ENCODE measurements at regions not wholly inside any gene's neighbourhood (a gene's known extent, or its start where the extent isn't known, plus 50 kb on each side); places are given as distances from the start of the nearest gene placed in this dataset.

DNA sequence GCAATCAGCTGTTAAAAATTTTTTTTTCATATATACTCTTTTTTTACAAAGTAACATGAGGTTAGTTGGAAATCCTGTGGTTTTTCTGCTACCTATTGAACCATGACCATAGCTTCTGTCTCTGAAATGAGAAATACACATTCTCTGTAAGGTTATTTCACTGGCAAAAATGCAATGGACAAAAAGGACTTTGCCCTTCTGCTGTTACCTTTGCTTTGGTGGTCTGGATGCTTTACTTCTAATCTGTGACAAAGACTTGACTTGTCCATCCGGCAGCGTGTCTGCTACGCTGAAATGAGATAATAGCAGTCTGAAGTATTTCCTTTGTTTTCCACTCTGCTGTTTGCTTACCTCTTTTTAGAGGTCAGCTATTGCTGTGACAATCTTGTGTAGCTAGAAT lies 412.8 kb downstream of the SLITRK6 start (continued):
- TF ChIP-seq, protein P1, sequence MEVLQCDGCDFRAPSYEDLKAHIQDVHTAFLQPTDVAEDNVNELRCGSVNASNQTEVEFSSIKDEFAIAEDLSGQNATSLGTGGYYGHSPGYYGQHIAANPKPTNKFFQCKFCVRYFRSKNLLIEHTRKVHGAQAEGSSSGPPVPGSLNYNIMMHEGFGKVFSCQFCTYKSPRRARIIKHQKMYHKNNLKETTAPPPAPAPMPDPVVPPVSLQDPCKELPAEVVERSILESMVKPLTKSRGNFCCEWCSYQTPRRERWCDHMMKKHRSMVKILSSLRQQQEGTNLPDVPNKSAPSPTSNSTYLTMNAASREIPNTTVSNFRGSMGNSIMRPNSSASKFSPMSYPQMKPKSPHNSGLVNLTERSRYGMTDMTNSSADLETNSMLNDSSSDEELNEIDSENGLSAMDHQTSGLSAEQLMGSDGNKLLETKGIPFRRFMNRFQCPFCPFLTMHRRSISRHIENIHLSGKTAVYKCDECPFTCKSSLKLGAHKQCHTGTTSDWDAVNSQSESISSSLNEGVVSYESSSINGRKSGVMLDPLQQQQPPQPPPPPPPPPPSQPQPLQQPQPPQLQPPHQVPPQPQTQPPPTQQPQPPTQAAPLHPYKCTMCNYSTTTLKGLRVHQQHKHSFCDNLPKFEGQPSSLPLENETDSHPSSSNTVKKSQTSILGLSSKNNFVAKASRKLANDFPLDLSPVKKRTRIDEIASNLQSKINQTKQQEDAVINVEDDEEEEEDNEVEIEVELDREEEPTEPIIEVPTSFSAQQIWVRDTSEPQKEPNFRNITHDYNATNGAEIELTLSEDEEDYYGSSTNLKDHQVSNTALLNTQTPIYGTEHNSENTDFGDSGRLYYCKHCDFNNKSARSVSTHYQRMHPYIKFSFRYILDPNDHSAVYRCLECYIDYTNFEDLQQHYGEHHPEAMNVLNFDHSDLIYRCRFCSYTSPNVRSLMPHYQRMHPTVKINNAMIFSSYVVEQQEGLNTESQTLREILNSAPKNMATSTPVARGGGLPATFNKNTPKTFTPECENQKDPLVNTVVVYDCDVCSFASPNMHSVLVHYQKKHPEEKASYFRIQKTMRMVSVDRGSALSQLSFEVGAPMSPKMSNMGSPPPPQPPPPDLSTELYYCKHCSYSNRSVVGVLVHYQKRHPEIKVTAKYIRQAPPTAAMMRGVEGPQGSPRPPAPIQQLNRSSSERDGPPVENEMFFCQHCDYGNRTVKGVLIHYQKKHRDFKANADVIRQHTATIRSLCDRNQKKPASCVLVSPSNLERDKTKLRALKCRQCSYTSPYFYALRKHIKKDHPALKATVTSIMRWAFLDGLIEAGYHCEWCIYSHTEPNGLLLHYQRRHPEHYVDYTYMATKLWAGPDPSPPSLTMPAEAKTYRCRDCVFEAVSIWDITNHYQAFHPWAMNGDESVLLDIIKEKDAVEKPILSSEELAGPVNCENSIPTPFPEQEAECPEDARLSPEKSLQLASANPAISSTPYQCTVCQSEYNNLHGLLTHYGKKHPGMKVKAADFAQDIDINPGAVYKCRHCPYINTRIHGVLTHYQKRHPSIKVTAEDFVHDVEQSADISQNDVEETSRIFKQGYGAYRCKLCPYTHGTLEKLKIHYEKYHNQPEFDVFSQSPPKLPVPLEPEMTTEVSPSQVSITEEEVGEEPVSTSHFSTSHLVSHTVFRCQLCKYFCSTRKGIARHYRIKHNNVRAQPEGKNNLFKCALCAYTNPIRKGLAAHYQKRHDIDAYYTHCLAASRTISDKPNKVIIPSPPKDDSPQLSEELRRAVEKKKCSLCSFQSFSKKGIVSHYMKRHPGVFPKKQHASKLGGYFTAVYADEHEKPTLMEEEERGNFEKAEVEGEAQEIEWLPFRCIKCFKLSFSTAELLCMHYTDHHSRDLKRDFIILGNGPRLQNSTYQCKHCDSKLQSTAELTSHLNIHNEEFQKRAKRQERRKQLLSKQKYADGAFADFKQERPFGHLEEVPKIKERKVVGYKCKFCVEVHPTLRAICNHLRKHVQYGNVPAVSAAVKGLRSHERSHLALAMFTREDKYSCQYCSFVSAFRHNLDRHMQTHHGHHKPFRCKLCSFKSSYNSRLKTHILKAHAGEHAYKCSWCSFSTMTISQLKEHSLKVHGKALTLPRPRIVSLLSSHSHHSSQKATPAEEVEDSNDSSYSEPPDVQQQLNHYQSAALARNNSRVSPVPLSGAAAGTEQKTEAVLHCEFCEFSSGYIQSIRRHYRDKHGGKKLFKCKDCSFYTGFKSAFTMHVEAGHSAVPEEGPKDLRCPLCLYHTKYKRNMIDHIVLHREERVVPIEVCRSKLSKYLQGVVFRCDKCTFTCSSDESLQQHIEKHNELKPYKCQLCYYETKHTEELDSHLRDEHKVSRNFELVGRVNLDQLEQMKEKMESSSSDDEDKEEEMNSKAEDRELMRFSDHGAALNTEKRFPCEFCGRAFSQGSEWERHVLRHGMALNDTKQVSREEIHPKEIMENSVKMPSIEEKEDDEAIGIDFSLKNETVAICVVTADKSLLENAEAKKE (CRISPR knock-in tag; IDR thresholded peaks at IDR 0.05) = no peak
- no peak for TF ChIP-seq EZH2 (IDR thresholded peaks at IDR 0.05; ENCODE audit: low read depth, unreplicated experiment)
- TF ChIP-seq, protein P2, sequence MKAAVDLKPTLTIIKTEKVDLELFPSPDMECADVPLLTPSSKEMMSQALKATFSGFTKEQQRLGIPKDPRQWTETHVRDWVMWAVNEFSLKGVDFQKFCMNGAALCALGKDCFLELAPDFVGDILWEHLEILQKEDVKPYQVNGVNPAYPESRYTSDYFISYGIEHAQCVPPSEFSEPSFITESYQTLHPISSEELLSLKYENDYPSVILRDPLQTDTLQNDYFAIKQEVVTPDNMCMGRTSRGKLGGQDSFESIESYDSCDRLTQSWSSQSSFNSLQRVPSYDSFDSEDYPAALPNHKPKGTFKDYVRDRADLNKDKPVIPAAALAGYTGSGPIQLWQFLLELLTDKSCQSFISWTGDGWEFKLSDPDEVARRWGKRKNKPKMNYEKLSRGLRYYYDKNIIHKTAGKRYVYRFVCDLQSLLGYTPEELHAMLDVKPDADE (IDR thresholded peaks at IDR 0.05) = no peak

DNA sequence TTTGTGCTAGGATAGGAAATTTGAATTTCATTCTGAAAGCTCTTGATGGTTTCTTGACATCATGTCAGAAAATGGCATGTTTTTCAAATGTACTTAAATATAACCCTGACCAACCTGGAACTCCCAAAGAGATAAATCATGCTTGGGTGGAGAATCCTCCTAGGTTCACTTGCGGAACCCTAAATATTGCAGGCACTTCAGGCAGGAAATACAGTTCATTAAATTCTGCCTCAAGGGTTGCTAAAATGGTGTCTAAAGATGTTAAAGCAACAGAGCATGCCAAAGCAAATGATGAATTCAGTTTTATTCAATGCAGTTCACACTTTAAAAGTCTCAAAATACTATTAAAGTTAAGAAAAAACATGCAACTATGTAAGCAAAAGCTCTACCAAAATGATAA lies 415.9 kb downstream of the SLITRK6 start:
- Mint-ChIP-seq H3K36me3 (ENCODE audit: low read depth) (no peaks in the 10 kb centered on the region), H3K9me3 (peaks cover 5% of the 10 kb centered on the region; the same call in 1 of the 3 replicates), H3K4me3 (no peak overlapping the region), H3K27me3 (ENCODE audit: insufficient read depth, low read depth, poor library complexity) (no peaks in the 10 kb centered on the region), H3K27ac (no peak overlapping the region), H3K4me1 (no peaks in the 10 kb centered on the region)
- H3K27ac ChIP-seq (ENCODE audit: low read depth) = no peak overlapping the region
- no peaks in the 10 kb centered on the region for H4K20me1 ChIP-seq (replicated peaks; ENCODE audit: insufficient read depth)
- ATAC-seq (no peak), DNase-seq (ENCODE audit: low spot score) (no peak)
- no peak overlapping the region for H3K4me2 ChIP-seq
- H3F3A ChIP-seq (replicated peaks; ENCODE audit: low read depth) = no peaks in the 10 kb centered on the region
- no peak overlapping the region for H2AFZ ChIP-seq
- no peaks in the 10 kb centered on the region for H3K27me3 ChIP-seq (ENCODE audit: insufficient read depth)
- TF ChIP-seq EZH2 (IDR thresholded peaks at IDR 0.05; ENCODE audit: low read depth, unreplicated experiment) = no peak
- TF ChIP-seq, protein P1 (CRISPR knock-in tag; IDR thresholded peaks at IDR 0.05) = no peak
- no peak for TF ChIP-seq STAT1 (IDR thresholded peaks at IDR 0.05; ENCODE audit: unreplicated experiment)
- no peak for TF ChIP-seq ZNF114 (CRISPR knock-in tag; IDR thresholded peaks at IDR 0.05)
- no peak for TF ChIP-seq POLR2AphosphoS5 (IDR thresholded peaks at IDR 0.05; ENCODE audit: low read depth)
- TF ChIP-seq, protein P3, sequence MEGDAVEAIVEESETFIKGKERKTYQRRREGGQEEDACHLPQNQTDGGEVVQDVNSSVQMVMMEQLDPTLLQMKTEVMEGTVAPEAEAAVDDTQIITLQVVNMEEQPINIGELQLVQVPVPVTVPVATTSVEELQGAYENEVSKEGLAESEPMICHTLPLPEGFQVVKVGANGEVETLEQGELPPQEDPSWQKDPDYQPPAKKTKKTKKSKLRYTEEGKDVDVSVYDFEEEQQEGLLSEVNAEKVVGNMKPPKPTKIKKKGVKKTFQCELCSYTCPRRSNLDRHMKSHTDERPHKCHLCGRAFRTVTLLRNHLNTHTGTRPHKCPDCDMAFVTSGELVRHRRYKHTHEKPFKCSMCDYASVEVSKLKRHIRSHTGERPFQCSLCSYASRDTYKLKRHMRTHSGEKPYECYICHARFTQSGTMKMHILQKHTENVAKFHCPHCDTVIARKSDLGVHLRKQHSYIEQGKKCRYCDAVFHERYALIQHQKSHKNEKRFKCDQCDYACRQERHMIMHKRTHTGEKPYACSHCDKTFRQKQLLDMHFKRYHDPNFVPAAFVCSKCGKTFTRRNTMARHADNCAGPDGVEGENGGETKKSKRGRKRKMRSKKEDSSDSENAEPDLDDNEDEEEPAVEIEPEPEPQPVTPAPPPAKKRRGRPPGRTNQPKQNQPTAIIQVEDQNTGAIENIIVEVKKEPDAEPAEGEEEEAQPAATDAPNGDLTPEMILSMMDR (conservative IDR thresholded peaks at IDR 0.05; ENCODE audit: low read depth in 2 of 2) = no peak
- H3K4me1 ChIP-seq (ENCODE audit: insufficient read depth) = no peaks in the 10 kb centered on the region
- H3K4me3 ChIP-seq = no peak overlapping the region
- H3K79me2 ChIP-seq (replicated peaks; ENCODE audit: insufficient read depth) = no peaks in the 10 kb centered on the region
- no peaks in the 10 kb centered on the region for H3K36me3 ChIP-seq (ENCODE audit: insufficient read depth)
- H3K9me2 ChIP-seq (ENCODE audit: insufficient read depth) = no peaks in the 10 kb centered on the region
